ENCODE measurements at regions not wholly inside any gene's neighbourhood (a gene's known extent, or its start where the extent isn't known, plus 50 kb on each side); places are given as distances from the start of the nearest gene placed in this dataset.

DNA sequence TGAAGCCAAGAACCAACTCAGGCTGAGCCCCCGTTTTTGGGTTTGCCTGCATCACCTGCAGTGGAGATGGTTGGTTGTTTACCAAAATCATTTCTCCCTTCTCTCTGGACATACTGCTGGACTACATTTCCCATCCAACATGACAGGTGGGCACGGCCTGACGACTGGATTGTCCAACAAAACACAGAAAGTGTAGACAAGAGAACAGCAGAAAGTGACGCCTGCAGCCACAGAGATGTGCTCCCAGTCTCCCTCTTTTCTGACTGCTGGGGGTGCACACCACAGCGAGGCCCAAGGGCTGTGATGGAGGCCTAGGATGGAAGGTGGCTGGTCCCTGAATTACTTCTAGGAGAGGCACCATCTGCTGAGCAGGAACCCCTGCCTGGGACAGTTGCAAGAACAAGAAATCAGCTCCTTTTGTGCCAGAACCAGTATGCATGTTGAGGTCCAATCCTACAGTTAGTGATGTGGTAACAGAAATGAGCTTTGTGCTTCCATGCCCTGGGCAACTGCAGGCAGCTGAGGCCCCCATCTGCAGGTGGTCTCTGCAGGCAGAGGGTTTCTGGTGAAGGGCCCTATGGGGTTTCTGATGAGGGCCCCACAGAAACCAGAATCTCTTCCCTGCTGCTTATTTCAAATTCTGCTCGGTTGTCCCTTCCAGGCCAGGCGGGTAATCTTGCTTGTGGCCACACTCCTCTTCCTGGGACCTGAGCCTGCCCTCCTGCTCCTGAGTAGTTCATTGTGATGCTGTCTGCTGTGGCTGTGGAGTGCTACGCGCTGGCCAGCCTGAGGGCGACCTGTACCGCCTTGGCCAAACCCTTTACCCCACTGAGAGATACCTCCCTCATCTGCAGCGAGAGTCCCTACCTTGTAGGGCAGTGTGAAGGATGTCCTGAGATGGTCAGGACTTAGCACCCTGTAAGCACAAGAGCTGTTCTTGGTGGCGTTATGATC, 168.3 kb downstream of the ASB1 start:
- TF ChIP-seq TAF1 (IDR thresholded peaks at IDR 0.05; ENCODE audit: low read depth) (no peak), TEAD4 (IDR thresholded peaks at IDR 0.05) (no peak), ZBTB7A (IDR thresholded peaks at IDR 0.05; ENCODE audit: low read depth) (no peak), NFIC (IDR thresholded peaks at IDR 0.05) (no peak), FOXM1 (IDR thresholded peaks at IDR 0.05; ENCODE audit: borderline replicate concordance, low read depth) (no peak)
- TF ChIP-seq, protein P1, sequence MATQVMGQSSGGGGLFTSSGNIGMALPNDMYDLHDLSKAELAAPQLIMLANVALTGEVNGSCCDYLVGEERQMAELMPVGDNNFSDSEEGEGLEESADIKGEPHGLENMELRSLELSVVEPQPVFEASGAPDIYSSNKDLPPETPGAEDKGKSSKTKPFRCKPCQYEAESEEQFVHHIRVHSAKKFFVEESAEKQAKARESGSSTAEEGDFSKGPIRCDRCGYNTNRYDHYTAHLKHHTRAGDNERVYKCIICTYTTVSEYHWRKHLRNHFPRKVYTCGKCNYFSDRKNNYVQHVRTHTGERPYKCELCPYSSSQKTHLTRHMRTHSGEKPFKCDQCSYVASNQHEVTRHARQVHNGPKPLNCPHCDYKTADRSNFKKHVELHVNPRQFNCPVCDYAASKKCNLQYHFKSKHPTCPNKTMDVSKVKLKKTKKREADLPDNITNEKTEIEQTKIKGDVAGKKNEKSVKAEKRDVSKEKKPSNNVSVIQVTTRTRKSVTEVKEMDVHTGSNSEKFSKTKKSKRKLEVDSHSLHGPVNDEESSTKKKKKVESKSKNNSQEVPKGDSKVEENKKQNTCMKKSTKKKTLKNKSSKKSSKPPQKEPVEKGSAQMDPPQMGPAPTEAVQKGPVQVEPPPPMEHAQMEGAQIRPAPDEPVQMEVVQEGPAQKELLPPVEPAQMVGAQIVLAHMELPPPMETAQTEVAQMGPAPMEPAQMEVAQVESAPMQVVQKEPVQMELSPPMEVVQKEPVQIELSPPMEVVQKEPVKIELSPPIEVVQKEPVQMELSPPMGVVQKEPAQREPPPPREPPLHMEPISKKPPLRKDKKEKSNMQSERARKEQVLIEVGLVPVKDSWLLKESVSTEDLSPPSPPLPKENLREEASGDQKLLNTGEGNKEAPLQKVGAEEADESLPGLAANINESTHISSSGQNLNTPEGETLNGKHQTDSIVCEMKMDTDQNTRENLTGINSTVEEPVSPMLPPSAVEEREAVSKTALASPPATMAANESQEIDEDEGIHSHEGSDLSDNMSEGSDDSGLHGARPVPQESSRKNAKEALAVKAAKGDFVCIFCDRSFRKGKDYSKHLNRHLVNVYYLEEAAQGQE (IDR thresholded peaks at IDR 0.05; ENCODE audit: low read depth), result no peak

DNA sequence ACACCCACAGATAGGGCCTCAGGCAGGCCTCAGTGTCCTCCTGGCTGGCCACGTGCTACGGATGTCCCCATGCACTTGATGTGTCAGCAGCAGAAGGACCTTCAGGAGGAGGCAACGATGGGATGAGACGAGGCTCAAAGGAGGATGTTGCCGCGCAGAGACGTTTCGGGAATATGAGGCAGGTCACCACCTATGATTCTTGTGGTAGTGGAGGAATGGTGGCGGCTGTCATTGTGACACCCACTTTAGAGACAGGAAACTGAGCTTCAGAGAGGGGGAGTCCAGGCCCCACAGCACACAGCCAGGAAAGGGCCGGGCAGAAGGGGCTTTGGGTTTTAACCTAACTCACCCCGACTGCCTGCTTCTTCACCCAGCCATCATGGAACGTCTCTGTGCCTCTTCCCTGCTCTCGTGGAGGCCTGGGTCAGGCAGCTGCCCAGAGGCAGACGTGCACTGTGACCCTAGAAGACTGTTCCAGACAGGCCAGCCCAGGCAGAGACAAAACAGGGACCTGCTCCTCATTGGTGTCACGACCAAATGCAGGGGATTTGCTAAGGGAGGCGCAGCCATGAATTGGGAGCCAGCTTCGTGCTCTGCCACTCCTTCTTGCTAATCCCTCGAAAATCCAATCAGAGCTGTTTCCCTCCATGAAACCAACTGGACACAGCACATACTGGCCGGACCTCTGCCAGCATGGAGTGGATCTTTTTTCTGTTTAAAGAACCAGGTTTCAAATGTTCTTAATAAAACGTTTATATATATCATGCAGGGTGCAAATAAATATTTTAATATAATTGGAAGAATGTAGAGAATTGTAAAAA, 169.2 kb downstream of the ASB1 start:
- TF ChIP-seq RAD21 (IDR thresholded peaks at IDR 0.05; ENCODE audit: low read depth) (no peak), ZBTB7A (IDR thresholded peaks at IDR 0.05; ENCODE audit: low read depth) (no peak), NFIC (IDR thresholded peaks at IDR 0.05) (no peak), EGR1 (IDR thresholded peaks at IDR 0.05) (no peak), EP300 (IDR thresholded peaks at IDR 0.05; ENCODE audit: borderline replicate concordance) (no peak)

DNA sequence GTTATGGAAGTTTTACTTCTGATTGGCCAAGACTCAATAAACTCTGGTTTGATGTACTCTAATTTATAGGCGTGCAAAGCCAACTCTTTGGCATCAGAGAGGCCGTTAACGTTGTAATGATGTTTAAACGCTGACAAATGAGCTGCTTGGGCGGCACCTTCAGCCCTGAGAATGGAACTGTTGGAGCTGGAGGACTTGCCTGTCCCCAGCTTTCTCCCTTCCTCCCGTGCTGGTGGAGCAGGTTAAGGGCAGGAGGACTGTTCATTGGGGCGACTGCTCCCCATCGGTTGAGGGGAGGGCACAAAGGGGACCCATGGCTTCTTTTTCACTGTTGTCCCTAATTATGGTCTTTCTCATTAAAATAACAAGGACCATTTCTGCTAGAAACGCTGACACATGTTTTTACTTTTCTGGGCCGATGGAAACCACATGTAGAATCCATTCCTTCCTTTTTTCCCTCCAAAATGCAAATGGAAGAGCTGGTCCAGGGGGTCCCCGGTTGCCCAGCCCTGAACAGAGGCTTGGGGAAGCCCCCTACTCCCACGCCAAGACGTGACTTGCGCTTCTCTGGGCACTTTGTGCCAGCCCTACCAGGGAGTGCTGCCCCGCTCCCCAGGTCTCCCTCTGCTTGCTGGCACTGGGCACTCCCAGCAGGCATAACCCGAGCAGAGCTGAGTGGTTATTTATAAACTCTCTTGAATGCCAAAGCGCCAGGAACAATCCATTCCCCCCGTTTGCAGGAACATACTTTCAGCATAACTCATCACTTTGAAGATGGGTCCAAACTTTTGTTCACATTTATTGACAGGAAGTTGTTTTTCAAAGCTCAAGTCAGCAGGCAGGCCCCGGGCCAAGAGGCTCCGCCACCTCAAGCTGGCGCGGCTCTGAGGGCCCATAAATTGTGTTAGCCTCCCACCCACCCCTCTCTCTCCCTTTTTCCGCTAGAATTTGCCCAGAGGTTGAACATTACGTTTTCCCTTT, 170.1 kb downstream of the ASB1 start:
- no peak for TF ChIP-seq YY1 (IDR thresholded peaks at IDR 0.05; ENCODE audit: low read depth)
- 0 out of 2 replicates have a peak, but pooled peaks have one; percentile 34 for TF ChIP-seq ZBTB7A (IDR thresholded peaks at IDR 0.05; ENCODE audit: low read depth)
- peak; percentile 83 for TF ChIP-seq TEAD4 (IDR thresholded peaks at IDR 0.05)
- TF ChIP-seq CEBPB (IDR thresholded peaks at IDR 0.05), result no peak
- TF ChIP-seq, protein P1 (IDR thresholded peaks at IDR 0.05; ENCODE audit: low read depth), result no peak
- TF ChIP-seq EP300 (IDR thresholded peaks at IDR 0.05; ENCODE audit: borderline replicate concordance), result peak; percentile 88
- TF ChIP-seq CREB1 (IDR thresholded peaks at IDR 0.05; ENCODE audit: low read depth), result no peak
- no peak for TF ChIP-seq TAF1 (IDR thresholded peaks at IDR 0.05; ENCODE audit: low read depth)
- no peak; the same call in 1 of the 2 replicates for TF ChIP-seq RAD21 (IDR thresholded peaks at IDR 0.05; ENCODE audit: low read depth)
- TF ChIP-seq, protein P2, sequence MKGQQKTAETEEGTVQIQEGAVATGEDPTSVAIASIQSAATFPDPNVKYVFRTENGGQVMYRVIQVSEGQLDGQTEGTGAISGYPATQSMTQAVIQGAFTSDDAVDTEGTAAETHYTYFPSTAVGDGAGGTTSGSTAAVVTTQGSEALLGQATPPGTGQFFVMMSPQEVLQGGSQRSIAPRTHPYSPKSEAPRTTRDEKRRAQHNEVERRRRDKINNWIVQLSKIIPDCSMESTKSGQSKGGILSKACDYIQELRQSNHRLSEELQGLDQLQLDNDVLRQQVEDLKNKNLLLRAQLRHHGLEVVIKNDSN (IDR thresholded peaks at IDR 0.05), result no peak
- TF ChIP-seq, protein P3, sequence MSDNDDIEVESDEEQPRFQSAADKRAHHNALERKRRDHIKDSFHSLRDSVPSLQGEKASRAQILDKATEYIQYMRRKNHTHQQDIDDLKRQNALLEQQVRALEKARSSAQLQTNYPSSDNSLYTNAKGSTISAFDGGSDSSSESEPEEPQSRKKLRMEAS (IDR thresholded peaks at IDR 0.05), result peak; percentile 39; the same call in 1 of the 2 replicates
- TF ChIP-seq TCF12 (IDR thresholded peaks at IDR 0.05; ENCODE audit: low read depth), result peak; percentile 84
- peak; percentile 96 for TF ChIP-seq NFIC (IDR thresholded peaks at IDR 0.05)
- TF ChIP-seq FOXM1 (IDR thresholded peaks at IDR 0.05; ENCODE audit: borderline replicate concordance, low read depth), result peak; percentile 83; the same call in 1 of the 2 replicates
- 0 out of 2 replicates have a peak, but pooled peaks have one; percentile 5 for TF ChIP-seq EGR1 (IDR thresholded peaks at IDR 0.05)

DNA sequence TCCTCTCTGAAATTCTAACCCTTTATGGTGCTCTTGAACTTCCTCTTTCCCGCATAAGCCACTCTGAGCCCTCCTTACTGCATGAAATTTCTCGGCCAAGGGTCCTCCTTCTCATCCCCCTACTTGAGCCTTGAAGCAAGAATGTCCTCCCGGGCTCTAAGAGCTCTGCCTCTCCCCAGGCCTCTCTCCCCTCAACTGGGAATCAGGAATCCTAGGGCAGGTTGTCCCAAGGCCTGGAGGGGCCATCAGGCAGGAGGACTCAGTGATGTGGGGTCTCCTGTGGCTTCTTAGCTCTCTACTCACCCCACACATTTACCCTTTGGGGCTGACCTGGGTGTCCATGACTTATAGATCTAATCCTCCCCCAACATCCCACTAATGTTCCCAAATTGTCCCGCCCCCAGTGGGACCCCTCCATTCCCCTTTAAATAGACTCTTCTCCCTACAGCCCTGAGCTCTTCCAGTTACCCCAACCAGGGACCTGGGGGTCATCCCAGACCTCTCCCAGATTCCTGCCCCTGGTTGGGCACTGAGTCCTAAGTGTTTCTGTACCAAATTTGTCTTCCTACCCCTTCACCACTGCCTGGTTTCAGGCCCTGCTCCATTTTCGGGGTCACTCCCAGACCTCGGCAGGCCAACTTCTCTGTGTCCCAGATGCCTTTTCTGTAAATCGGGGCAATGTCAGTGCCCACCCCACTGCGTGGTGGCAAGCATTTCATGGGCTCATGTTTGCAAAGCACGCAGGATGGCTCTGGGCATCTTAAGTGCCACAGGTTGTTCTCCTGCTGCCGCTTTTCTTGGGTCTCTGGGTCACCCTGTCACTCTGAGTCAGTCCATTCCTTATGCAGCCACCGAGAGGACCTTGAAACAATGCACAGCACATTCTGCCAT, 171.2 kb downstream of the ASB1 start:
- TF ChIP-seq NFIC (IDR thresholded peaks at IDR 0.05), result no peak

All from Ishikawa (cell line).